T-helper 17 cell (primary cell): ENCODE measurements at regions not wholly inside any gene's neighbourhood (a gene's known extent, or its start where the extent isn't known, plus 50 kb on each side); places are given as distances from the start of the nearest gene placed in this dataset.
"Not testable (repeated sequence)": the region's sequence is repeated elsewhere in the genome, so short reads cannot be mapped to it uniquely, and the experiment has no call there.

Experiments used
- ATAC-seq: fragments of 150-1000 bp; cut with Tn5 transposase; 2 replicates; pipeline ENCODE4 v1.10.0; 2021; ENCODE audit warnings: mild to moderate bottlenecking, moderate library complexity
- DNase-seq, 3 donors: peaks; one replicate each; pipeline versions ENCODE4 v3.0.0 to v3.0.0-alpha.2; 2020 to 2021
- H3K9me3 ChIP-seq: one replicate; pipeline ENCODE4 v1.7.0; 2013; ENCODE audit warnings: low read length, mild to moderate bottlenecking; ENCODE audit not compliant: control insufficient read depth, poor library complexity, severe bottlenecking
- H3K27ac Mint-ChIP-seq: one replicate; pipeline ENCODE4 v1.8.0; 2022; ENCODE audit warnings: mild to moderate bottlenecking, moderate library complexity, mixed read lengths
- H3K27me3 Mint-ChIP-seq: one replicate; pipeline ENCODE4 v1.8.0; 2022; ENCODE audit warnings: mixed read lengths
- H3K36me3 Mint-ChIP-seq: one replicate; pipeline ENCODE4 v1.8.0; 2022; ENCODE audit warnings: low read depth, mixed read lengths
- H3K4me1 Mint-ChIP-seq: one replicate; pipeline ENCODE4 v1.8.0; 2022; ENCODE audit warnings: mild to moderate bottlenecking, mixed read lengths
- H3K4me3 Mint-ChIP-seq: one replicate; pipeline ENCODE4 v1.8.0; 2022; ENCODE audit warnings: mild to moderate bottlenecking, moderate library complexity, mixed read lengths

DNA sequence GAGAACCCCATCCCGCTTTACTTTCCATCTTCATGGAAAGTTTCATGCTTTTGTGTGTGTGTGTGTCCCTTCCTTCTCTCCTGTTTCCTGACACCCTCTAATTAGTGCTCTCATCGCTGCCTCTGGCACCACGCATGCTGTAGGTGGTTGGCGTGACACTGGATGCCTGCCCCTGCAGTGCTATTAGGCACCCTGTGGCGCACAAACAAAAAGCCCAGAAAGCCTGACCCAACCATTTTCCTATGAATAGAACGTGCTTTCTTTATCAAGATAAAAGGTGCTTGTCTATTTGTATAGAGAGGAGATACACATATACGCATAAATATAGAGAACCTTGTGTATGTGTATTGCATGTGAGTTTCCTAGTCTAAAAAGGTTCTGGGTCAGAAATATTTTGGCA, 120.8 kb upstream of the CDCA7L start:
- Mint-ChIP-seq H3K36me3 (no peaks in the 10 kb centered on the region), H3K4me1 (no peaks in the 10 kb centered on the region), H3K27ac (no peak overlapping the region), H3K4me3 (no peak overlapping the region), H3K27me3 (peaks cover 8% of the 10 kb centered on the region)
- DNase-seq (no peak), ATAC-seq (no peak)
- no peaks in the 10 kb centered on the region for H3K9me3 ChIP-seq

DNA sequence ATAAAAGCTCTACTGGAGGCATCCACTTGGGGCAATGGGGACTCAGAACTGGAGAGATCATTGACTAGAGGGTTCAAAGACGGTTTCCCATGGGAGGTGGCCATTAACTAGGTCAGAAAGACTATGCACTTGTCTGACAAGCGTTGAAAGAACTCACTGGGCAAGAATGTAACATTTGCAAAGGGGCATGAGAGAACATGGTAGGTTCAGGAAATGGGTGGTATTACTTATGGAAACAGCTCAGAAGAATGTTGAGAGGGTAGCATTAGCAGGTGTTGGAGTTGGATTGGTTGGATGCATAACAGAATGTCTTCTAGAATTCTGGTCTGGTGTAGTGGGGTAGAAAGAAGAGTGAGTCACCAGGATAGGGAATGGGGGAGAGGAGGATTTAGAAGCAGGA, 119.1 kb upstream of the CDCA7L start:
- no peaks in the 10 kb centered on the region for H3K36me3 Mint-ChIP-seq
- peaks cover 14% of the 10 kb centered on the region for H3K27me3 Mint-ChIP-seq
- no peak overlapping the region for H3K4me3 Mint-ChIP-seq
- ATAC-seq (no peak), DNase-seq (no peak)
- H3K4me1 Mint-ChIP-seq: no peaks in the 10 kb centered on the region
- H3K27ac Mint-ChIP-seq: no peak overlapping the region
- H3K9me3 ChIP-seq: no peaks in the 10 kb centered on the region

DNA sequence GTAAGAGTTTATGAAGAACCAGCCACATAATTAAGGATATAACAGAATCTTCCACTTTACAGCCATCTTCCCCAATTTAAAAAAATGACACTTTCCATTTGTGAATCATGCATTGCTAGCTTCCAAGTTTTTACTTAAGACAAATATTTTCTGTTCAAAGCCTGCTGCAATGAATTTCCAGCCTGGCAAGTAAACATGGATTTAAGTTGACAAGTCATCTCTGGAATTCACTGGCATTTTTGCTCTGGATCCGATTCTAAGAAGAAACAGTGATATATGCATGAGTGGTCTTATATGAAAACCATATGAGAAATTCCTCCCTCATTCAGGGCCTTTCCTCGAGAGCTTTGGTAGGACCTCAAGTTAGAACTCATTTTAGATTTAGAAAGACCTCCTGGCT, 116.1 kb upstream of the CDCA7L start:
- DNase-seq: no peak
- no peaks in the 10 kb centered on the region for H3K9me3 ChIP-seq
- no peaks in the 10 kb centered on the region for H3K4me1 Mint-ChIP-seq
- ATAC-seq: no peak
- no peak overlapping the region for H3K4me3 Mint-ChIP-seq
- H3K27me3 Mint-ChIP-seq: peaks cover 27% of the 10 kb centered on the region
- H3K27ac Mint-ChIP-seq: no peak overlapping the region
- H3K36me3 Mint-ChIP-seq: no peaks in the 10 kb centered on the region

DNA sequence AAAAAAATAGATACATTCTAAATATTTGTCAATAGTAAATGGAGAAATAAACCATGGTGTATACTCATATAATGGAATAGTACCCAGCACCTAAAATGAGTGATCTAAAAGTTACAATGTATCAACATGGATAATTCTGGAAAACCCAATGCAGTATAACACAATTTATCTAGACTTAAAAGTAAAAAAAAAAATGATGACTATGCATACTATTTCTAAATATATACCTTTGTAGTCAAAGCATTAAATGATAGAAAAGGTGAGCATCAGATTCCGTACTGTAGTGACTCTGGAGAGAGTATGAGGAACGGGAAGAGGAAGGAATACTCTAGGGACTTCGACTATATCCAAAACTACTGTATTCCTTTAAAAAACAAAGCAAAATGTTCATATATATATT, 115.2 kb upstream of the CDCA7L start:
- no peaks in the 10 kb centered on the region for H3K4me1 Mint-ChIP-seq
- ATAC-seq (no peak), DNase-seq (no peak)
- no peaks in the 10 kb centered on the region for H3K9me3 ChIP-seq
- no peaks in the 10 kb centered on the region for H3K36me3 Mint-ChIP-seq
- peaks cover 35% of the 10 kb centered on the region for H3K27me3 Mint-ChIP-seq
- H3K27ac Mint-ChIP-seq: no peak overlapping the region
- H3K4me3 Mint-ChIP-seq: no peak overlapping the region

DNA sequence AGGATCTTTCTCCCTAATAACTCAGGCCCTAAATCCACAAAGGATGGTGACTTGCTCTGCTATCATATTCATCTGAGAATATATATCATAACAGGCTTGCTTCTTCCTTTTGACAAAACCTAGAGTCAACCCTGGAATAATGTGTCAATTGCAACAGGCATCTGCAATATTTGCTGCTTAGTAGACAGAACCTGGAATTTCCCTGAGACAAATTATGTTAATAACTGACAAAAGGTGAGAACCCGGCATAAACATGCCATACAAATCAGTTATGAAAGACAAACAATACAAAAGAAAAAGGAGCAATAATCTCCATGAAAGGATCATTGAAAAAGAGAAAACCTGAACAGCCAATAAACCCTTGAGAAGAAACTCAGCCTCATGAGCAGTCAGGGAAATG, 114.5 kb upstream of the CDCA7L start:
- no peak overlapping the region for H3K4me3 Mint-ChIP-seq
- no peak for ATAC-seq
- H3K27ac Mint-ChIP-seq: no peak overlapping the region
- peaks cover 41% of the 10 kb centered on the region for H3K27me3 Mint-ChIP-seq
- H3K36me3 Mint-ChIP-seq: no peaks in the 10 kb centered on the region
- no peak for DNase-seq
- H3K9me3 ChIP-seq: no peaks in the 10 kb centered on the region
- no peaks in the 10 kb centered on the region for H3K4me1 Mint-ChIP-seq

DNA sequence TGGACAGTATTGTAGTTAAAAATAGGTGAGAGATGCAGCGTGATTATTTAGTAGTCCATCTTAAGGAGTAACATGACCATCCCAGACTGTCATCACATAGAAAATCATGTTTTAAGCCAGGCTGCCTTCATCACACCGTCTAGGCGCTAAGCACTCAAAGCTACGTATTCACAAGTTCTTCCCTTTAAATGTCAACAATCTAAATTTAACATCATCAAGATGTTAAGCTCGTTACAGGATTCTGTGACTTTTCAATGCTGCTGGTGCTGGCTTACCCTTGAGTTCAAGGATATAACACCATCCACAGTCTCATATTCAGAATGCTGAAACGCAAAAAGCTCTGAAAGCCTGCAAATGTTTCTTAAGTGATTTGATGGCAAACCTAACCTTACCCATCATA, 109.5 kb upstream of the CDCA7L start:
- no peaks in the 10 kb centered on the region for H3K4me1 Mint-ChIP-seq
- H3K27me3 Mint-ChIP-seq: peaks cover 68% of the 10 kb centered on the region
- no peaks in the 10 kb centered on the region for H3K9me3 ChIP-seq
- ATAC-seq (no peak), DNase-seq (no peak)
- H3K27ac Mint-ChIP-seq: no peak overlapping the region
- H3K4me3 Mint-ChIP-seq: no peak overlapping the region
- no peaks in the 10 kb centered on the region for H3K36me3 Mint-ChIP-seq

DNA sequence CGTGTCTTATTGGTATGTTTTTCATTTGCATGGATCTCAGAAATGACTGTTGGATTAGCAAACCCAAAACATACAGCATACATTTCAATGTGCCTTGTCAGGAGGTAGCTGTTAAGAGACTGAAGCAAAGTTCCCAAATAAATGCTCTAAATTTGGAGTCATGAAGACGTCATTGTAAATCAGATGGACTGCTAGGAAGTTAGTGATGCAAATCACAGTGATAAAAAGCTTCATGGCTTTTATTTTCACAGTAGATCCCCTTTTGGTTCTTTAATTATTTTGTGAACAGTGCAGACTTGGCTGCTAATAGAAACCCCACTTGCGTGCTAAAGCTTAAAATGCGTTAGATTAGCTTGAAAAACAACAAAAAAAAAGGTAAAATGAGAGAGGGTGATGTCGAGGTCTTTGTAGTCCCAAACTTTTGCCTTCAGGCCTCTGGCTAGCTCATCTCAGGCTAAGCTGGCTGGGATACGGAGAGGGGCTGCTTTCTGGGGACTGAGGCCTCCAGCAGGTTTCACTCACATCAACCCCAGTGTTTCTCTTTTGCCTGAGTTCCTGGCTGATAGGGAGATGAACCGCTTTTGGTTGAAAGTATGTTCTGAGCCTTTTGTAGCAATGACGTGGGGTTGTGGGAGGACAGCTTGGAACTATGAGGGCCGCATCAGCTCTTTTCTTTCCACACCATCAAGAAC, 107.1 kb upstream of the CDCA7L start:
- no peaks in the 10 kb centered on the region for H3K4me1 Mint-ChIP-seq
- no peak for ATAC-seq
- H3K4me3 Mint-ChIP-seq: no peak overlapping the region
- peaks cover 76% of the 10 kb centered on the region for H3K27me3 Mint-ChIP-seq
- no peak overlapping the region for H3K27ac Mint-ChIP-seq
- no peaks in the 10 kb centered on the region for H3K9me3 ChIP-seq
- H3K36me3 Mint-ChIP-seq: no peaks in the 10 kb centered on the region
- DNase-seq: no peak

DNA sequence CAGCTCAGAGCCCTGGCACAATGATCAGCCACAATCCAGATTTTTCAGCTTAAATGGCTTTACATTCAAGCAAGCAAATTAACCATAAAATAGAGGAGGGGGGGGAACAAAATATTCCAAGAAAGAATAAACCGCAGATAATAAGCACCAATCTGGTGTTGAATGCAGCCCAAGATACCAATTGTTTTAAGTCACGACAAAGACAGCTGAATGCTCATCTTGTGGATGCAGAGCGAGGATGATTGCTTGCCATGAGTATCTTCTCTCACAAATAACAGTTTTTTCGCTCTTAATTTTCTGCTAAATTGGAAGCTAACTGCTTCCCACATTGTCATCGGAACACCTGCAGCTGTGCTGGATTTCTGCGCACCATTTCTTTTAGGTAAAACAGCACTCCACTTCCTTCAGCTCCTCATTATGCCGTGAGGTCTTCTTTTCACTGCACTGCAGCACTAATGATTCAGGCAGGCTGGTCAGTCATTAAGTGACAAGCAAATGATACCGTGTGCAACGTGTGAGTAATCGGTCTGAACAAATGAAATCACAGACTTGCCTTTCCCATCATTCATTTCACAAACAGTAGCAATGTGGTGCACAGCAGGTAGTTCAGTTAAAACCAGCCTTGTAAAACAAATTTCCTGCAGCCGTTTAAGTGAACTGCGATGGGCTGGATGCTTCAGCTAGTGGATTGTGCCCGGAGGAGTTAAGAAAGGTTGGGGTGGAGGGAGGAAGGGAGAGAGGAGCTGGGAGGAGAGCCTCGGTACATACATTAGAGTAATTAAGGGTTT, 106.4 kb upstream of the CDCA7L start:
- Mint-ChIP-seq H3K27ac (no peak overlapping the region), H3K36me3 (no peaks in the 10 kb centered on the region), H3K27me3 (peaks cover 78% of the 10 kb centered on the region), H3K4me1 (no peaks in the 10 kb centered on the region), H3K4me3 (no peak overlapping the region)
- DNase-seq: no peak
- no peaks in the 10 kb centered on the region for H3K9me3 ChIP-seq
- ATAC-seq: no peak

DNA sequence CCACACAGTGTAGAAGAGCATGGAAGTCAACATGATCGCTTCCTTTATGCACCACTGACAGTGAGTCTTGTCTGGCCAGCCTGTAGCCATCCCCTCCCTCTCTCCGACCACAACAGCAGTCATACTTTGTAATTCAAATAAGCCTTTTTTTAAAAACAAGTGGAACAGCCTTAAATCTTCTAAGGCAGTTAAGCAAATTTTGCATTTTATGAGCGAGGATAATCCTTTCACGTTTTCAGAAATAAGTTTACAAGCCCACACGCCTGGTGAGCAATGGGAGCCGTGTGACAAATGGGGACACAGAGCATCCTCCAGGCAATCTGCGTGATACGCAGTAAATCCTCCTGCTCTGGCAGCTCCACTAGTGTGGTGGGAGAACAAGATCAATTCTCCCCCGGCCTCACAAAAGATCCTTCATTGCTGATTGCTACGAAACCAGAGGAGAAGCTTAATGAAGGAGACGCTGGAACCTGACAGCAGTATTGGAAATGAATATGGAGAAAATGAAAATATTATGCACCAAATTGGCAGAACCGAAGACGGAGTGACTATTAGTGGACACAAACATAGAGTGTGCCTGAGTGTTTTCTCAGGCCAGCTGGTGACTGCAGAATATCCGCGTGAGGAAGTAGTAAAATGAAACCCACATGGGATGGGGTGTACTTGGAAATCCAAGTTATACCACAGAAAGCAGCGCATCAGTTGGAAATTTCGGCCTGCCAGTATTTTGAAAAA, 104.2 kb upstream of the CDCA7L start:
- ATAC-seq: no peak

DNA sequence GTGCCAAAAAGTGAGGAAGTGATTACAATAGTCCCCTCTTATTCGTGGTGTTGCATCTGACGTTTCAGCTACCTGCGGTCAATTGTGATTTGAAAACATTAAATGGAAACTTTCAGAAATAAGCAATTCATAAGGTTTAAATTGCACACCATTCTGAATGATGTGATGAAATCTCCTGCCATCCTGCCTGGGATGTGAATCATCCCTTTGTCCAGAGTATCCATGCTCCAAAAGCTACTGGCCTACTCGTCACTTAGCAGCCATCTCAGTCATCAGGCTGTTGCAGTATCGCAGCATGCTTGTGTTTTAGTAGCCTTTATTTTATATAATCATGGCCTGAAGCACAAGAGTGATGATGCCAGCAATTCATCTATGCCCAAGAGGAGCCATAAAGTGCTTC, 97.7 kb upstream of the CDCA7L start:
- no peak for DNase-seq
- peaks cover 32% of the 10 kb centered on the region for H3K27me3 Mint-ChIP-seq
- ATAC-seq: no peak
- no peaks in the 10 kb centered on the region for H3K4me1 Mint-ChIP-seq
- no peak overlapping the region for H3K4me3 Mint-ChIP-seq
- no peaks in the 10 kb centered on the region for H3K9me3 ChIP-seq
- H3K27ac Mint-ChIP-seq: no peak overlapping the region
- H3K36me3 Mint-ChIP-seq: peaks cover 2% of the 10 kb centered on the region

More for the DNA sequence above, 104.2 kb upstream of the CDCA7L start:
- no peak for DNase-seq
- Mint-ChIP-seq H3K4me3 (no peak overlapping the region), H3K27ac (no peak overlapping the region), H3K36me3 (no peaks in the 10 kb centered on the region), H3K4me1 (no peaks in the 10 kb centered on the region), H3K27me3 (peaks cover 61% of the 10 kb centered on the region)
- no peaks in the 10 kb centered on the region for H3K9me3 ChIP-seq

DNA sequence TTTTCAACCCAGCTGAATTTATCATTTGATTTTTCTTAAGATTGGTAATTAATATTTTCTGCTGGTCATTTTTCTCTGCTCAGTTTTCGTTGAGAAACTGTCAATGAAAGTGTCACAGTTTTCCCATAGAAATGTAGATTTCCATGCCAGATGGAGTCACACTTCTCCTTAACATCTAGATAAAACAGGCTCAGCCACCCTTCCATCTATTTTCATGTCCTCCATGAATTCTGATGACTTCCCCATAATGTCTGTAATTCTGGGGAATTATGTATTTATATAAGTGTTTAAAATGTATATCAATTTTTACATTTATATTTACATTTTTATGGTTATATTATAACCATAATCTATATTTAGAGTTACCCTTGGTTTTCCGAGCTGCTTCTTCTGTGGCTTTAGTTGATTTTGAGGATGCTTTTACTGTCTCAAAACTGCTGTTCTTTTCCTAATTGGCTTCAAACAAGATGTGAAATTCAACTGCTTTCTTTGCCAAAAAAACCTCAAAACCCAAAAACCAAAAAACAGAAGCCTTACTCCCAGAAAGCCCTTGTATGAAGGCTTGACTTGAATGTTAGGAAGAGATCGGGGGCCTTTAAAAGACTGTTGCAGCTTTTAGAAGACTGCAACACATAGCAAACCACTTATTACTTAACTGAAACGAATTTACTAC, 95.4 kb upstream of the CDCA7L start:
- Mint-ChIP-seq H3K4me1 (no peaks in the 10 kb centered on the region), H3K4me3 (no peak overlapping the region), H3K27me3 (peaks cover 32% of the 10 kb centered on the region), H3K27ac (no peak overlapping the region), H3K36me3 (peaks cover 2% of the 10 kb centered on the region)
- no peaks in the 10 kb centered on the region for H3K9me3 ChIP-seq
- DNase-seq: no peak
- no peak for ATAC-seq

DNA sequence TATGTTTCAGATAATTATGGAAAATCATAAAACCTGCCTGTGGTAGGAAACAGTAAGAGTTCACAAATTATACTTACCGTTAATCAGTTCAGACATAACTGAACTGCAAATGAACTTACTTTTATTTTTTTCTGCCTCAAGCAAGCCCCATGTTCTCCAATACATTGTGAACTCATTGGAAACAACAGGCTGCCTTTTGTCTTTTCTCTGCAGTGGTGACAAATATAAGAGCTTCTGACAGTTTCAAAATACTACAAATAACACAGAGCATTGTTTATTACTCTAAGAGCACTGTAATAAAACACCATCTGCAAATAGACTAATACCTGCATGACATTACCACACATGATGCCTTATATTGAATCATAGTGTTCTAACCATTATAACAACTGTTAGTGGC, 94.0 kb upstream of the CDCA7L start:
- DNase-seq: no peak
- no peak overlapping the region for H3K4me3 Mint-ChIP-seq
- H3K4me1 Mint-ChIP-seq: no peaks in the 10 kb centered on the region
- H3K27ac Mint-ChIP-seq: no peak overlapping the region
- no peak for ATAC-seq
- peaks cover 30% of the 10 kb centered on the region for H3K27me3 Mint-ChIP-seq
- no peaks in the 10 kb centered on the region for H3K9me3 ChIP-seq
- H3K36me3 Mint-ChIP-seq: peaks cover 2% of the 10 kb centered on the region

DNA sequence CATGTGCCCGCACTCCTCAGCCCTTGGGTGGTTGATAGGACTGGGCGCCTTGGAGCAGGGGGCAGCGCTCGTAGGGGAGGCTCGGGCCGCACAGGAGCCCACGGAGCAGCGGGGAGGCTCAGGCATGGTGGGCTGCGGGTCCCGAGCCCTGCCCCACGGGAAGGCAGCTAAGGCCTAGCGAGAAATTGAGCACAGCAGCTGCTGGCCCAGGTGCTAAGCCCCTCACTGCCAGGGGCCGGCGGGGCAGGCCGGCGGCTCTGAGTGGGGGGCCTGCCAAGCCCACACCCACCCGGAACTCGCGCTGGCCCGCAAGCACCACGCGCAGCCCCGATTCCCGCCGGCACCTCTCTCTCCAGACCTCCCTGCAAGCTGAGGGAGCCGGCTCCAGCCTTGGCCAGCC, 86.7 kb upstream of the CDCA7L start:
- not testable (repeated sequence) for ATAC-seq

More for the DNA sequence above, 86.7 kb upstream of the CDCA7L start:
- H3K36me3 Mint-ChIP-seq, H3K4me3 Mint-ChIP-seq, H3K27ac Mint-ChIP-seq, H3K27me3 Mint-ChIP-seq, H3K4me1 Mint-ChIP-seq, H3K9me3 ChIP-seq, DNase-seq: not testable (repeated sequence)
